GM18870 (cell line): ENCODE measurements at regions not wholly inside any gene's neighbourhood (a gene's known extent, or its start where the extent isn't known, plus 50 kb on each side); places are given as distances from the start of the nearest gene placed in this dataset.

Experiments used
- ATAC-seq: cut with Tn5 transposase; IDR thresholded peaks from one replicate; pipeline ENCODE4 v1.9.1; 2021; ENCODE audit warnings: moderate library complexity; ENCODE audit not compliant: unreplicated experiment

GRCh38 chr9:129278391-129279237 is 100.6 kb upstream of the IER5L start:
- ATAC-seq = no peak

- no peak for ATAC-seq
Observed at GRCh38 chr9:129276486-129277230, 98.6 kb upstream of the IER5L start.

GRCh38 chr9:129275626-129276247 is 97.7 kb upstream of the IER5L start:
- ATAC-seq = no peak

- no peak for ATAC-seq
Observed at GRCh38 chr9:129273941-129274684, 96.1 kb upstream of the IER5L start.

GRCh38 chr9:129273136-129273895 is 95.3 kb upstream of the IER5L start:
- no peak for ATAC-seq

GRCh38 chr9:129272348-129273025 is 94.4 kb upstream of the IER5L start:
- no peak for ATAC-seq

- peak; percentile 44 for ATAC-seq
Observed at GRCh38 chr9:129270903-129271431, 92.9 kb upstream of the IER5L start.

GRCh38 chr9:129270205-129270604 is 92.1 kb upstream of the IER5L start:
- ATAC-seq = peak; percentile 51

GRCh38 chr9:129267141-129267540 is 89.1 kb upstream of the IER5L start:
- no peak for ATAC-seq

- ATAC-seq = no peak
Observed at GRCh38 chr9:129266536-129266935, 88.5 kb upstream of the IER5L start.

- no peak for ATAC-seq
Observed at GRCh38 chr9:129264388-129264787, 86.3 kb upstream of the IER5L start.

GRCh38 chr9:129263836-129264235 is 85.8 kb upstream of the IER5L start:
- no peak for ATAC-seq

GRCh38 chr9:129262261-129262660 is 84.2 kb upstream of the IER5L start:
- ATAC-seq = no peak

GRCh38 chr9:129259375-129259774 is 81.3 kb upstream of the IER5L start:
- no peak for ATAC-seq

- ATAC-seq = no peak
Observed at GRCh38 chr9:129258823-129259301, 80.8 kb upstream of the IER5L start.

- no peak for ATAC-seq
Observed at GRCh38 chr9:129258124-129258822, 80.2 kb upstream of the IER5L start.

GRCh38 chr9:129256959-129257713 is 79.1 kb upstream of the IER5L start:
- no peak for ATAC-seq
